GM12864 (cell line): ENCODE measurements at regions not wholly inside any gene's neighbourhood (a gene's known extent, or its start where the extent isn't known, plus 50 kb on each side); places are given as distances from the start of the nearest gene placed in this dataset.

Experiments used
- DNase-seq: peaks from one replicate; pipeline ENCODE4 v3.0.0-alpha.2; 2011; ENCODE audit warnings: low read depth
- H3K4me3 ChIP-seq: 2 replicates; pipeline ENCODE4 v1.5.1; 2011; ENCODE audit warnings: mild to moderate bottlenecking, low read depth, low read length, control low read depth
- TF ChIP-seq, protein P1 (sequence below): IDR thresholded peaks from 2 replicates; pipeline ENCODE4 v1.5.1; 2011; ENCODE audit warnings: low read depth, mild to moderate bottlenecking, moderate library complexity, low read length, control low read depth, inconsistent platforms; ENCODE audit errors: missing control alignments

DNA sequence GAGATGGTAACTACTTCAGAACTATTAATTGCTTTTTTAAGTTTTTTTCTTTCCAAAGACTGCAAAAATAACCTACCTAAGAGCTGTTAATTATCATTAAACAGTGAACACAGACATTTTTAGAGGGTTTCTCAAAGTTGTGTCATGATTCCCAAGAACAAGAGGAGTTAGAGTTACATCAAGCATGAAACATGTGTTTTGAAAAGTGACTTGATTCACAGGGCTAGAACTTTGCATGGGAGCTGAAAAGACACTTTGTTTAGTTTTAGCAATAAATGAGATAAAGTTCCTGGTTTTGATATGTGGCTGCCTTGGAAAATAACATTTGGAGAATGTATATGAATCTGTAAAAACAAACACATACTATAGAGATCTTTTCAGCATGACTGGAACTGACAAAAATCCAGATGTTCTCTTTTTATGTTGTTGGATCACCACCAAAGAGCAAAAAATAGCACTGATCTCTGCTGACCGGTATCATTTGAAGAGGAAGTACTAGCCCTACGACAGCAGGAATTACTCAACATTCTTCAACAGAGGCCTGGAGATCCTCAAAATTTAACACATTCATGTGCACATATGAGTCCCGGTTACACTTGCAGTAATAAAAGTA, 173.0 kb upstream of the PCDH18 start:
- TF ChIP-seq, protein P1, sequence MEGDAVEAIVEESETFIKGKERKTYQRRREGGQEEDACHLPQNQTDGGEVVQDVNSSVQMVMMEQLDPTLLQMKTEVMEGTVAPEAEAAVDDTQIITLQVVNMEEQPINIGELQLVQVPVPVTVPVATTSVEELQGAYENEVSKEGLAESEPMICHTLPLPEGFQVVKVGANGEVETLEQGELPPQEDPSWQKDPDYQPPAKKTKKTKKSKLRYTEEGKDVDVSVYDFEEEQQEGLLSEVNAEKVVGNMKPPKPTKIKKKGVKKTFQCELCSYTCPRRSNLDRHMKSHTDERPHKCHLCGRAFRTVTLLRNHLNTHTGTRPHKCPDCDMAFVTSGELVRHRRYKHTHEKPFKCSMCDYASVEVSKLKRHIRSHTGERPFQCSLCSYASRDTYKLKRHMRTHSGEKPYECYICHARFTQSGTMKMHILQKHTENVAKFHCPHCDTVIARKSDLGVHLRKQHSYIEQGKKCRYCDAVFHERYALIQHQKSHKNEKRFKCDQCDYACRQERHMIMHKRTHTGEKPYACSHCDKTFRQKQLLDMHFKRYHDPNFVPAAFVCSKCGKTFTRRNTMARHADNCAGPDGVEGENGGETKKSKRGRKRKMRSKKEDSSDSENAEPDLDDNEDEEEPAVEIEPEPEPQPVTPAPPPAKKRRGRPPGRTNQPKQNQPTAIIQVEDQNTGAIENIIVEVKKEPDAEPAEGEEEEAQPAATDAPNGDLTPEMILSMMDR = no peak
- DNase-seq = no peak
- H3K4me3 ChIP-seq = no peak overlapping the region

DNA sequence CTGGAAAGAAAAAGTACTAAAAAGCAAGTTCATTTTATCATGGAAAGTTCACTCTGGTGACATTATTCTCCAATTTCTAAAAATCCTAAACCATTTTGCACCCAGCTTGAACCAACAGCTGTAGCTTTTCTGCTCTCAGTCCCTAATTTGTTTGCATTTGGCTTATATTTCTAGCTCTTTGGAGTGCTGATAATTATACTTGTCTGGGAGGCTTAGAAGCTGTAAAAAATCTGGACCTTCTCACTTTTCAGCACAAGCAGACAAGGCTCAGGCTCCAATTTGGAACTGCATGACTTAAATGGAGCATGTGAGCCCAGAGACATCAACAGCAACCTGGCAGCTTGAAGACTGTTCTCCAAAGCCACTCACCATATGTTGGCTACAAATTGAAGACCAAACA, 170.9 kb upstream of the PCDH18 start:
- H3K4me3 ChIP-seq = no peak overlapping the region
- no peak for DNase-seq
- TF ChIP-seq, protein P1 = no peak

DNA sequence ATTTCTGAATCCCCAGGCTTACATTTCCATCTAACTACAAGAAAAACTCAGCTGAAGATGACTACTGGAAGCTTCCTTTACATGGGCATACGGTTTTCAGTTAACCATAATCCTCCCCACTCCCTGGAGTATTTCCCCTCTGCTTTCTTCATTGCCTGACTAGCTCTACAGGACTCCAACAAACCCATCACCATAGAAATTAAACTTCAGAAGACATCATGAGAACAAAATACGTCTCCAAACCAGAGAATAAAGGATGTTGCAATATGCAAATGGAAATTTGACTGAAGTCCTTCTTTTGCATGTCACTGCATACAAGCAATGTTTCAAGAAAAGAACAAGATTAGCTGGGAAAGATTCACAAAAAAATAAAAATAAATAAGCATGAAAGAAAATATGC, 170.2 kb upstream of the PCDH18 start:
- TF ChIP-seq, protein P1 = no peak
- DNase-seq = no peak

DNA sequence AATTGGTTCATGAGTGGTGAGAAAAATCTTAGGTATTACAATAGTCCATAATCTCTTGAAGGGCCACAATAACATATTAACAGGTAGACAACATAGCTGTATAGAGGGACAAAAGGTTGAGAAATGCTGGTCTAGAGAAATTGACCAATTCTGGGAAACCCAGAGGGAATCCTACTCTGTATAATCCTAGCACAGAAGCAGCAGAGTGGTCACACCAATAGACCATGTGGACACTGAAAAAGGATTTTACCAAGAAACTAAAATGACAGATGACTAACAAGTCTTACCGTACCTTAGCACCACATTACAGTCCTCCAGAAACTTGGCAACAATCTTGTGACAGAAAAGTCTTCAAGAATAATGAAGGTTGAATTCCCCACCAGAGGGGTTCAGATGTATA, 169.1 kb upstream of the PCDH18 start:
- TF ChIP-seq, protein P1 = no peak
- no peak for DNase-seq
- no peak overlapping the region for H3K4me3 ChIP-seq

More for the DNA sequence above, 170.2 kb upstream of the PCDH18 start:
- no peak overlapping the region for H3K4me3 ChIP-seq

DNA sequence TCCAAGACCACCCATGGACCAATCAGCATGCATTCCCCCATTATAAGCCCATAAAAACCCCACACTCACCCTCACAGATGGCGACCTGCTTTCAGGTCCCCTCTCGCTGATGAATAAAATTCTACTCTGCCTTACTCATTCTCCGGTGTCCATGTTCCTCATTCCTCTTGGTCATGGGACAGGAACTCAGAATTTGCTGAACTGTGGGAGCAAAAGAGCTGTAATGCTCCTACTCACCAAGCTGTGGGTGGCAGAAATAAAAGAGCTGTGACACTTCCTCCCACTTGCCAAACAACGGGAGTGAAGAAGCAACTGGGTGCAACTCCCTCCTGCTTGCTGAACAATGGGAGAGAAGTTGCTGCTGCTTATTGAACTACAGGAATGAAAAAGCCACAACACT, 168.5 kb upstream of the PCDH18 start:
- H3K4me3 ChIP-seq = no peak overlapping the region
- TF ChIP-seq, protein P1 = no peak
- DNase-seq = no peak

DNA sequence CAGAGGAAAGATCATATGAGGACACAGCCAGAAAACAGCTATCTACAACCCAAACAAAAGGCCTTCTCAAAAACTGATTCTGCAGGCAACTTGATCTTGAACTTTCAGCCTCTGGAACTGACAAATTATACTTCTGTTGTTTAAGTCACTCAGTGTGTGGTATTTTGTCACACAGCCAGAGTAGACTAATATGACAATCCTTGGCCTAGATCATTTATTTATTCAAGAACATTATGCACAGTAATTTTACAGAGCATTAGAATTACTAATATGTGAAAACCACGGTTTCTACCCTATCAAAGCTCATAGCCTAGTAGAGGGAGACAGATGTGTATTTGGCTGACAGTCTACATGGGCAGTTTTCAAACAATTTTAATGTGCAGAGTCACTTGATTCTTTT, 167.8 kb upstream of the PCDH18 start:
- TF ChIP-seq, protein P1 = no peak
- no peak overlapping the region for H3K4me3 ChIP-seq
- DNase-seq = no peak

DNA sequence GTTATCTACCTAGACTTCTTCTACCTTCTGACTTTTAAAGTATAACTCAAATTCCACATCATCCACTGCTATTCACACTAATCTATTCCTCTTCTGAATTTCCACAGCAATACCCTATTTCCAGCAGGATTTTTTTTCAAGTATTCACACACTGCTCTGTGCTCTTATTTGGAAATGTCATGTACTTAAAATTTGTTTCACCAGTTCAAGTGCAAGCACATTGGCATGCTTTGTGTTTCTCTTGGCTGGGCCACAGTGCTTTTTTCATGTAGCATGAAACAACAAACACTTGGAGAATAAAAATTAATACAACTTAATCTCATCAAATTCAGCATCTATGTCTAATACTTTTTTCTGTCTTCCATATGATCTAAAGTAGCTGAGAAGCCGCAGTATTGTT, 161.8 kb upstream of the PCDH18 start:
- H3K4me3 ChIP-seq = no peak overlapping the region
- TF ChIP-seq, protein P1 = no peak
- no peak for DNase-seq
